HG03159 (cell line): ENCODE measurements at regions not wholly inside any gene's neighbourhood (a gene's known extent, or its start where the extent isn't known, plus 50 kb on each side); places are given as distances from the start of the nearest gene placed in this dataset.
"Not testable (repeated sequence)": the region's sequence is repeated elsewhere in the genome, so short reads cannot be mapped to it uniquely, and the experiment has no call there.

Experiments
- ATAC-seq: cut with Tn5 transposase; IDR thresholded peaks from one replicate; pipeline ENCODE4 v1.9.1; 2021; ENCODE audit warnings: mild to moderate bottlenecking, moderate library complexity; ENCODE audit not compliant: unreplicated experiment

GRCh38 chr1:121048769-121049443, 135.2 kb downstream of the FAM72B start:
- not testable (repeated sequence) for ATAC-seq

- ATAC-seq = not testable (repeated sequence)
Observed at GRCh38 chr1:121050097-121050496, 134.0 kb downstream of the FAM72B start.

- ATAC-seq = not testable (repeated sequence)
Observed at GRCh38 chr1:121051161-121051790, 132.9 kb downstream of the FAM72B start.

- not testable (repeated sequence) for ATAC-seq
Observed at GRCh38 chr1:121052081-121052660, 132.0 kb downstream of the FAM72B start.

- not testable (repeated sequence) for ATAC-seq
Observed at GRCh38 chr1:121054928-121055327, 129.2 kb downstream of the FAM72B start.

GRCh38 chr1:121066925-121067324, 117.2 kb downstream of the FAM72B start:
- not testable (repeated sequence) for ATAC-seq

GRCh38 chr1:121068738-121069499, 115.2 kb downstream of the FAM72B start:
- ATAC-seq = not testable (repeated sequence)

GRCh38 chr1:121073852-121074251, 110.3 kb downstream of the FAM72B start:
- not testable (repeated sequence) for ATAC-seq

- ATAC-seq = not testable (repeated sequence)
Observed at GRCh38 chr1:121075254-121075805, 108.8 kb downstream of the FAM72B start.

- ATAC-seq = peak; percentile 96
Observed at GRCh38 chr1:121076674-121077073, 107.5 kb downstream of the FAM72B start.

- ATAC-seq = not testable (repeated sequence)
Observed at GRCh38 chr1:121079655-121080054, 104.5 kb downstream of the FAM72B start.

GRCh38 chr1:121080197-121080903, 103.8 kb downstream of the FAM72B start:
- ATAC-seq = not testable (repeated sequence)

GRCh38 chr1:121080904-121081264, 103.3 kb downstream of the FAM72B start:
- not testable (repeated sequence) for ATAC-seq

GRCh38 chr1:121081625-121082199, 102.4 kb downstream of the FAM72B start:
- ATAC-seq = not testable (repeated sequence)

GRCh38 chr1:121082995-121083394, 101.1 kb downstream of the FAM72B start:
- not testable (repeated sequence) for ATAC-seq

- not testable (repeated sequence) for ATAC-seq
Observed at GRCh38 chr1:121086249-121086648, 97.9 kb downstream of the FAM72B start.

GRCh38 chr1:121087221-121087620, 96.9 kb downstream of the FAM72B start:
- ATAC-seq = not testable (repeated sequence)

GRCh38 chr1:121088568-121088967, 95.6 kb downstream of the FAM72B start:
- not testable (repeated sequence) for ATAC-seq

GRCh38 chr1:121092329-121092968, 91.7 kb downstream of the FAM72B start:
- ATAC-seq = not testable (repeated sequence)
